ENCODE measurements at regions not wholly inside any gene's neighbourhood (a gene's known extent, or its start where the extent isn't known, plus 50 kb on each side); places are given as distances from the start of the nearest gene placed in this dataset.

- ATAC-seq: no peak
- TF ChIP-seq POU6F1 (CRISPR knock-in tag; IDR thresholded peaks at IDR 0.05; ENCODE audit: borderline replicate concordance, low read depth): no peak
- TF ChIP-seq TSHZ2 (CRISPR knock-in tag; IDR thresholded peaks at IDR 0.05): no peak
- TF ChIP-seq ESRRG (CRISPR knock-in tag; IDR thresholded peaks at IDR 0.05): no peak
- no peak for TF ChIP-seq SNAI2 (CRISPR knock-in tag; IDR thresholded peaks at IDR 0.05)
- no peak for TF ChIP-seq GLIS3 (CRISPR knock-in tag; IDR thresholded peaks at IDR 0.05)
- no peak for TF ChIP-seq TOX (CRISPR knock-in tag; IDR thresholded peaks at IDR 0.05; ENCODE audit: borderline replicate concordance)
- no peak for TF ChIP-seq ZNF565 (CRISPR knock-in tag; conservative IDR thresholded peaks at IDR 0.05; ENCODE audit: low read depth)
- no peak for TF ChIP-seq ZC3H10 (CRISPR knock-in tag; IDR thresholded peaks at IDR 0.05)
- no peak for TF ChIP-seq ZNF8 (CRISPR knock-in tag; IDR thresholded peaks at IDR 0.05)
These were observed 380.6 kb upstream of the B3GAT1 start for GRCh38 chr11:134792677-134793076.

- ATAC-seq: no peak
- TF ChIP-seq TSHZ2 (CRISPR knock-in tag; IDR thresholded peaks at IDR 0.05) (no peak), ESRRG (CRISPR knock-in tag; IDR thresholded peaks at IDR 0.05) (no peak), BACH2 (CRISPR knock-in tag; IDR thresholded peaks at IDR 0.05; ENCODE audit: borderline replicate concordance) (no peak), ISL1 (CRISPR knock-in tag; IDR thresholded peaks at IDR 0.05) (no peak), POU6F1 (CRISPR knock-in tag; IDR thresholded peaks at IDR 0.05; ENCODE audit: borderline replicate concordance, low read depth) (no peak), CSDC2 (CRISPR knock-in tag; IDR thresholded peaks at IDR 0.05) (no peak), CREB5 (CRISPR knock-in tag; IDR thresholded peaks at IDR 0.05; ENCODE audit: low read depth) (no peak), SNAI2 (CRISPR knock-in tag; IDR thresholded peaks at IDR 0.05) (no peak), ZNF70 (CRISPR knock-in tag; IDR thresholded peaks at IDR 0.05) (no peak), GLIS3 (CRISPR knock-in tag; IDR thresholded peaks at IDR 0.05) (no peak), PATZ1 (CRISPR knock-in tag; IDR thresholded peaks at IDR 0.05; ENCODE audit: borderline replicate concordance) (no peak), PPARA (CRISPR knock-in tag; IDR thresholded peaks at IDR 0.05; ENCODE audit: borderline replicate concordance) (no peak), ZFP30 (CRISPR knock-in tag; IDR thresholded peaks at IDR 0.05) (no peak)
These were observed 380.0 kb upstream of the B3GAT1 start for GRCh38 chr11:134792044-134792443.

- no peak for ATAC-seq
- peak; percentile 31; the same call in 1 of the 2 replicates for TF ChIP-seq CREB5 (CRISPR knock-in tag; IDR thresholded peaks at IDR 0.05; ENCODE audit: low read depth)
- TF ChIP-seq TOX (CRISPR knock-in tag; IDR thresholded peaks at IDR 0.05; ENCODE audit: borderline replicate concordance): no peak
- peak; percentile 69; the same call in 1 of the 2 replicates for TF ChIP-seq CSRNP3 (CRISPR knock-in tag; IDR thresholded peaks at IDR 0.05)
- no peak for TF ChIP-seq PATZ1 (CRISPR knock-in tag; IDR thresholded peaks at IDR 0.05; ENCODE audit: borderline replicate concordance)
- TF ChIP-seq OSR1 (CRISPR knock-in tag; IDR thresholded peaks at IDR 0.05): no peak
- TF ChIP-seq SNAI2 (CRISPR knock-in tag; IDR thresholded peaks at IDR 0.05): 0 out of 2 replicates have a peak, but pooled peaks have one; percentile 56
- TF ChIP-seq ZFP30 (CRISPR knock-in tag; IDR thresholded peaks at IDR 0.05): no peak
- TF ChIP-seq PPARA (CRISPR knock-in tag; IDR thresholded peaks at IDR 0.05; ENCODE audit: borderline replicate concordance): no peak
- no peak for TF ChIP-seq ESRRG (CRISPR knock-in tag; IDR thresholded peaks at IDR 0.05)
- TF ChIP-seq ISL1 (CRISPR knock-in tag; IDR thresholded peaks at IDR 0.05): peak; percentile 89
These were observed 379.1 kb upstream of the B3GAT1 start for GRCh38 chr11:134791102-134791501.
